ENCODE measurements at regions not wholly inside any gene's neighbourhood (a gene's known extent, or its start where the extent isn't known, plus 50 kb on each side); places are given as distances from the start of the nearest gene placed in this dataset.

GRCh38 chr6:22848121-22848520 is 278.8 kb downstream of the HDGFL1 start:
- TF ChIP-seq EP300 (IDR thresholded peaks at IDR 0.05) (no peak), POLR2A (IDR thresholded peaks at IDR 0.05) (no peak)

Data from sigmoid colon (tissue), 4 donors.